ENCODE measurements at regions not wholly inside any gene's neighbourhood (a gene's known extent, or its start where the extent isn't known, plus 50 kb on each side); places are given as distances from the start of the nearest gene placed in this dataset.
"Not testable (repeated sequence)": the region's sequence is repeated elsewhere in the genome, so short reads cannot be mapped to it uniquely, and the experiment has no call there.

GRCh38 chr14:87041290-87042020 is 951.5 kb downstream of the GALC start:
- DNase-seq: no peak

- no peak for DNase-seq
These were observed 958.3 kb downstream of the GALC start for GRCh38 chr14:87034680-87035079.

GRCh38 chr14:87030197-87030596 is 962.8 kb downstream of the GALC start:
- no peak for DNase-seq

- not testable (repeated sequence) for DNase-seq
These were observed 972.9 kb downstream of the GALC start for GRCh38 chr14:87020106-87020505.

- no peak for DNase-seq
These were observed 974.7 kb downstream of the GALC start for GRCh38 chr14:87018294-87018693.

GRCh38 chr14:87017335-87017734 is 975.6 kb downstream of the GALC start:
- DNase-seq: no peak

GRCh38 chr14:87014856-87015255 is 978.1 kb downstream of the GALC start:
- no peak for DNase-seq

- DNase-seq: no peak
These were observed 979.4 kb downstream of the GALC start for GRCh38 chr14:87013583-87013982.

GRCh38 chr14:87008965-87009364 is 984.0 kb downstream of the GALC start:
- DNase-seq: no peak

GRCh38 chr14:87005280-87005679 is 987.7 kb downstream of the GALC start:
- no peak for DNase-seq

- peak; percentile 17 for DNase-seq
These were observed 990.2 kb downstream of the GALC start for GRCh38 chr14:87002776-87003175.

GRCh38 chr14:87001333-87001732 is 991.6 kb downstream of the GALC start:
- DNase-seq: no peak

- DNase-seq: peak; percentile 29
These were observed 992.9 kb downstream of the GALC start for GRCh38 chr14:87000081-87000480.

GRCh38 chr14:86999036-86999435 is 993.9 kb downstream of the GALC start:
- DNase-seq: no peak

GRCh38 chr14:86997271-86997670 is 995.7 kb downstream of the GALC start:
- DNase-seq: no peak

- no peak for DNase-seq
These were observed 1002.6 kb downstream of the GALC start for GRCh38 chr14:86990396-86990795.

- no peak for DNase-seq
These were observed 1003.7 kb downstream of the GALC start for GRCh38 chr14:86989285-86989684.

- DNase-seq: no peak
These were observed 1005.0 kb downstream of the GALC start for GRCh38 chr14:86987966-86988365.

GRCh38 chr14:86973177-86973576 is 1019.8 kb downstream of the GALC start:
- DNase-seq: no peak

- DNase-seq: no peak
These were observed 1021.7 kb downstream of the GALC start for GRCh38 chr14:86971292-86971691.

- no peak for DNase-seq
These were observed 1031.8 kb downstream of the GALC start for GRCh38 chr14:86961106-86961716.

GRCh38 chr14:86955771-86956354 is 1037.1 kb downstream of the GALC start:
- no peak for DNase-seq

- DNase-seq: no peak
These were observed 1038.4 kb downstream of the GALC start for GRCh38 chr14:86954623-86955022.

- no peak for DNase-seq
These were observed 1046.5 kb downstream of the GALC start for GRCh38 chr14:86946446-86946845.
